Peyer's patch (tissue), 4 donors: ENCODE measurements at regions not wholly inside any gene's neighbourhood (a gene's known extent, or its start where the extent isn't known, plus 50 kb on each side); places are given as distances from the start of the nearest gene placed in this dataset.

ENCODE experiments used
- CTCF ChIP-seq, 6 experiments: fragments of 450-650 bp in 4 of 6; fragments of 200-600 bp in 2 of 6; sonication (generic) in 1 of 6; IDR thresholded peaks; one replicate each; pipeline ENCODE4 v1.5.1; 2017 to 2019; ENCODE audit warnings: antibody characterized with exemption in 6 of 6, mild to moderate bottlenecking in 3 of 6, moderate library complexity in 1 of 6
- POLR2A ChIP-seq, 2 donors: fragments of 450-650 bp; IDR thresholded peaks; one replicate each; pipeline ENCODE4 v1.5.1; 2017; ENCODE audit warnings: antibody characterized with exemption in 2 of 2, mild to moderate bottlenecking in 2 of 2, moderate library complexity in 2 of 2

- TF ChIP-seq CTCF (IDR thresholded peaks at IDR 0.05) = no peak
- no peak for TF ChIP-seq POLR2A (IDR thresholded peaks at IDR 0.05)
Measured at GRCh38 chr4:188960411-188961093, 821.3 kb downstream of the TRIML1 start.
